HCT116 (cell line): ENCODE measurements at regions not wholly inside any gene's neighbourhood (a gene's known extent, or its start where the extent isn't known, plus 50 kb on each side); places are given as distances from the start of the nearest gene placed in this dataset.

Source experiments
- JUND ChIP-seq: IDR thresholded peaks from 2 replicates; pipeline ENCODE4 v1.6.1; 2012
- RAD21 ChIP-seq: IDR thresholded peaks from 2 replicates; pipeline ENCODE4 v1.6.1; 2012; ENCODE audit warnings: low read depth, mild to moderate bottlenecking
- YY1 ChIP-seq: IDR thresholded peaks from 2 replicates; pipeline ENCODE4 v1.6.1; 2011; ENCODE audit warnings: low read length, low read depth, moderate library complexity, mild to moderate bottlenecking; ENCODE audit not compliant: insufficient replicate concordance; ENCODE audit errors: extremely low read depth
- TF ChIP-seq, protein P1 (sequence below), 3 experiments: fragments of 200-600 bp in 1 of 3; sonication (generic) in 1 of 3; IDR thresholded peaks in 2 of 3; conservative IDR thresholded peaks in 1 of 3; 2 replicates each; pipeline ENCODE4 v1.5.1; 2012 to 2017; ENCODE audit warnings: low read depth in 2 of 3, low read length in 2 of 3, antibody characterized with exemption in 1 of 3, borderline replicate concordance in 1 of 3, control low read depth in 1 of 3, mild to moderate bottlenecking in 1 of 3, mixed read lengths in 1 of 3, mixed run types in 1 of 3, moderate library complexity in 1 of 3; ENCODE audit not compliant: insufficient read depth in 1 of 3

DNA sequence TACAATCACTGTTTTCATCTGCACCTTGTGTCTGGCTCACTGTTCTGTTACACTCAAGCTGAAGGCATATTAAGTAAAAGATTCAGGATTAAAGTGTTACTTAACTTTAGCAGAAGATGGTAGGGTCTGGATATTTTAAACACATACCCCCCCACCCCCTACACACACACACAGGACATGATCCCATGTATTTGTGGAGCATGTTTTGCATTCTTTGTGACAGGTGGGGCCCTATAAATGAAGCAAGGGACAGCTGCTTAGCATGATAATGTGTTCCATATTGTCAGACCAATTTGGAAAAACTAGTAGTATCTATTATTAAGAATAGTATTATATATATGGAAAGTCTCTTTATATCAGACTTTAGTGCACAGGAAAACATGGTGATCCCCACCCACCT lies 335.2 kb upstream of the TNP1 start:
- no peak for TF ChIP-seq RAD21
- no peak for TF ChIP-seq JUND
- TF ChIP-seq, protein P1, sequence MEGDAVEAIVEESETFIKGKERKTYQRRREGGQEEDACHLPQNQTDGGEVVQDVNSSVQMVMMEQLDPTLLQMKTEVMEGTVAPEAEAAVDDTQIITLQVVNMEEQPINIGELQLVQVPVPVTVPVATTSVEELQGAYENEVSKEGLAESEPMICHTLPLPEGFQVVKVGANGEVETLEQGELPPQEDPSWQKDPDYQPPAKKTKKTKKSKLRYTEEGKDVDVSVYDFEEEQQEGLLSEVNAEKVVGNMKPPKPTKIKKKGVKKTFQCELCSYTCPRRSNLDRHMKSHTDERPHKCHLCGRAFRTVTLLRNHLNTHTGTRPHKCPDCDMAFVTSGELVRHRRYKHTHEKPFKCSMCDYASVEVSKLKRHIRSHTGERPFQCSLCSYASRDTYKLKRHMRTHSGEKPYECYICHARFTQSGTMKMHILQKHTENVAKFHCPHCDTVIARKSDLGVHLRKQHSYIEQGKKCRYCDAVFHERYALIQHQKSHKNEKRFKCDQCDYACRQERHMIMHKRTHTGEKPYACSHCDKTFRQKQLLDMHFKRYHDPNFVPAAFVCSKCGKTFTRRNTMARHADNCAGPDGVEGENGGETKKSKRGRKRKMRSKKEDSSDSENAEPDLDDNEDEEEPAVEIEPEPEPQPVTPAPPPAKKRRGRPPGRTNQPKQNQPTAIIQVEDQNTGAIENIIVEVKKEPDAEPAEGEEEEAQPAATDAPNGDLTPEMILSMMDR (IDR thresholded peaks at IDR 0.05 in 2 of 3, conservative IDR thresholded peaks at IDR 0.05 in 1 of 3; ENCODE audit: borderline replicate concordance in 1 of 3, insufficient read depth in 1 of 3, low read depth in 2 of 3, low read length in 2 of 3): no peak
- no peak for TF ChIP-seq YY1
